Transverse colon (tissue), 4 donors: ENCODE measurements at regions not wholly inside any gene's neighbourhood (a gene's known extent, or its start where the extent isn't known, plus 50 kb on each side); places are given as distances from the start of the nearest gene placed in this dataset.

ENCODE experiments used
- DNase-seq: peaks from one replicate; pipeline ENCODE4 v3.0.0-alpha.2; 2019
- H3K27ac ChIP-seq, 4 donors: fragments of 200-600 bp; sonication (generic); 2 replicates each; pipeline ENCODE4 v1.5.1; 2016 to 2018; ENCODE audit warnings: inconsistent platforms in 4 of 4
- H3K27me3 ChIP-seq: fragments of 200-600 bp; sonication (generic); 2 replicates; pipeline ENCODE4 v1.5.1; 2017; ENCODE audit warnings: inconsistent platforms
- H3K36me3 ChIP-seq, 4 donors: fragments of 200-600 bp; sonication (generic); 2 replicates each; pipeline ENCODE4 v1.5.1; 2017 to 2019; ENCODE audit warnings: inconsistent platforms in 4 of 4
- H3K4me1 ChIP-seq, 4 donors: fragments of 200-600 bp; sonication (generic); 2 replicates each; pipeline ENCODE4 v1.5.1; 2017 to 2020; ENCODE audit warnings: inconsistent platforms in 4 of 4
- H3K4me3 ChIP-seq, 4 donors: fragments of 200-600 bp; sonication (generic); 1 replicate in 1 of 4; 2 replicates in 3 of 4; pipeline versions ENCODE4 v1.5.1 to v1.6.1; 2017 to 2019; ENCODE audit warnings: inconsistent platforms in 4 of 4
- H3K9me3 ChIP-seq, 2 donors: fragments of 200-600 bp; sonication (generic); 2 replicates each; pipeline ENCODE4 v1.5.1; 2017 to 2019; ENCODE audit warnings: inconsistent platforms in 2 of 2
- EP300 ChIP-seq: sonication (generic); formaldehyde crosslinking; IDR thresholded peaks from one replicate; pipeline ENCODE4 v1.6.1; 2017; ENCODE audit warnings: antibody characterized with exemption, low read depth
- POLR2A ChIP-seq: fragments of 450-650 bp; IDR thresholded peaks from one replicate; pipeline ENCODE4 v1.6.1; 2016; ENCODE audit warnings: antibody characterized with exemption, mild to moderate bottlenecking, moderate library complexity
- POLR2AphosphoS5 ChIP-seq, 3 donors: sonication (generic); formaldehyde crosslinking; IDR thresholded peaks; one replicate each; pipeline ENCODE4 v1.6.1; 2016; ENCODE audit warnings: antibody characterized with exemption in 3 of 3
- WGBS, 2 donors: methylation state at CpG; one replicate each; pipeline ENCODE4 v1.1.5; 2018; ENCODE audit warnings: low coverage in 1 of 2; 5-methylcytosine and 5-hydroxymethylcytosine counted together
- in situ Hi-C, 4 donors: fragments of 200-750 bp; cut with MboI; loops; one replicate each; pipeline versions ENCODE4 v1.15.0 to v1.15.1; 2017; ENCODE audit warnings: low sequenced_read_pairs in 3 of 4, low pct_ligation_motif_present in 1 of 4, low pct_unique_long_range_greater_than_20kb in 1 of 4
- intact Hi-C: fragments of 100-400 bp; cut with DNase I; formaldehyde crosslinking; loops from one replicate; pipeline ENCODE4 v1.15.1; 2023; ENCODE audit warnings: low total_unique reads
- TF ChIP-seq, protein P1 (sequence below), 5 experiments: fragments of 200-600 bp in 3 of 5; fragments of 450-650 bp in 2 of 5; sonication (generic) in 3 of 5; IDR thresholded peaks; 1 replicate in 2 of 5; 2 replicates in 3 of 5; pipeline ENCODE4 v1.5.1; 2016 to 2017; ENCODE audit warnings: antibody characterized with exemption in 5 of 5, inconsistent platforms in 3 of 5, mild to moderate bottlenecking in 2 of 5, moderate library complexity in 1 of 5

DNA sequence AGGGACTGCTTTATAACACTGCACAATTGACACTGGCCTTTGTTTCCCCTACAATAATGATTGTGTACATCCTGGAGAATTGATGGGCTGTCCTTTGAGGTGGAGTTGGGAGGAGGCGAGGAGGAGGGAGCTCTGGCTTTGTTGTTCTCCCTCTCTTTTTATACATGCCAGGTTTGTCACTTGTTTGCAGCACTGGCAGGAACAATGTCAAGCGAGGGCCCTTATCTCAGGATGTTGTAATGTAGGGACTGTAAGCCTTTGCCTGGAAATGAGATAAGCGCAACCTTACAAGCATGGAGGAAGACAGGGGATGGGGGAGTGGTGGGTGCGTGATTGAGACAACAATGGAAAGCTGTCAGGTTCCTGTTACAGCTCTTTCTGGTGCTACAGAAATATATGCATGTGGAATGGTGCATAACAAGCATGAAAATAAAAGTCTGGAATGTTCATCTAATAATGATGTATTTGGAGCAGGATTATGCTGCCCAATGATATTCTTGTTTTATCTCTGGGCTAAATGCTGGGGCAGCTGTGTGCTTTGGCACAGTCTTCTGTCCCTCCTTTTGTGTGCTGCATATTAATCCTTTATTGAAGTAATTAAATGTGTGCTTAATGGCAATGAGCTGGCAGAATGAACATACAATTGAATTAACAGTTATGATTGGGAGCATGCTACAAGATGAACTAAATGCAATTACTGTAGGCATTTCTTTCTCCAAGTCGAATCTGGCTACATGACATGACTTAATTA lies 294.4 kb downstream of the GPAT3 start:
- Histone ChIP-seq H3K27me3 (no peaks in the 10 kb centered on the region), H3K4me1 (no peaks in the 10 kb centered on the region), H3K27ac (no peak overlapping the region), H3K36me3 (no peaks in the 10 kb centered on the region), H3K9me3 (no peaks in the 10 kb centered on the region), H3K4me3 (no peak overlapping the region)
- in situ Hi-C loops (no loop called here), intact Hi-C loops (no loop called here)
- WGBS, 2 donors, result 50 to 55% methylated on average over 3 to 5 of the region's 5 CpGs
- TF ChIP-seq, protein P1, sequence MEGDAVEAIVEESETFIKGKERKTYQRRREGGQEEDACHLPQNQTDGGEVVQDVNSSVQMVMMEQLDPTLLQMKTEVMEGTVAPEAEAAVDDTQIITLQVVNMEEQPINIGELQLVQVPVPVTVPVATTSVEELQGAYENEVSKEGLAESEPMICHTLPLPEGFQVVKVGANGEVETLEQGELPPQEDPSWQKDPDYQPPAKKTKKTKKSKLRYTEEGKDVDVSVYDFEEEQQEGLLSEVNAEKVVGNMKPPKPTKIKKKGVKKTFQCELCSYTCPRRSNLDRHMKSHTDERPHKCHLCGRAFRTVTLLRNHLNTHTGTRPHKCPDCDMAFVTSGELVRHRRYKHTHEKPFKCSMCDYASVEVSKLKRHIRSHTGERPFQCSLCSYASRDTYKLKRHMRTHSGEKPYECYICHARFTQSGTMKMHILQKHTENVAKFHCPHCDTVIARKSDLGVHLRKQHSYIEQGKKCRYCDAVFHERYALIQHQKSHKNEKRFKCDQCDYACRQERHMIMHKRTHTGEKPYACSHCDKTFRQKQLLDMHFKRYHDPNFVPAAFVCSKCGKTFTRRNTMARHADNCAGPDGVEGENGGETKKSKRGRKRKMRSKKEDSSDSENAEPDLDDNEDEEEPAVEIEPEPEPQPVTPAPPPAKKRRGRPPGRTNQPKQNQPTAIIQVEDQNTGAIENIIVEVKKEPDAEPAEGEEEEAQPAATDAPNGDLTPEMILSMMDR (IDR thresholded peaks at IDR 0.05), result no peak
- TF ChIP-seq POLR2AphosphoS5 (IDR thresholded peaks at IDR 0.05) (no peak), POLR2A (no peak), EP300 (no peak)
- DNase-seq, result no peak

DNA sequence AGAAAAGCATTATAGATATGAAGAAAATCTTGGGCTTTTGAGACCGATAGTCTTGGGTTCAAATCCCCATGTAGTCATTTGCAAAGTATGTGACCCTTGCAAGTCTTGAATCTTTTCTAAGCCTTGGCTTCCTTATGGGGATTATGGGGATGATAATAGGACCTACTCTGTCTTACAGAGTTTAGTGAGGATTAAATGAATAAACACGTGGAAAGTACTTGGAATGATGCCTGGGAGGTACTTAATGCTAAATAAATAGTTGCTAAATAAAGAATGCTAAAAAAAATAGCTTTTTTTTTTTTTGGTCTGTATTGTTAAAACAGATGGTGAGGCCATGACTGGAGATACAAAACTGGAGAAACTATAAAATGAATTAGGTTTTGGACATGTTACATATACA lies 292.7 kb downstream of the GPAT3 start:
- whole genome bisulfite sequencing, 2 donors, result 42 to 45% methylated on average over 2 of the region's 2 CpGs
- TF ChIP-seq POLR2A (no peak), POLR2AphosphoS5 (IDR thresholded peaks at IDR 0.05) (no peak), EP300 (no peak)
- TF ChIP-seq, protein P1 (IDR thresholded peaks at IDR 0.05), result no peak
- H3K4me1 ChIP-seq, result no peaks in the 10 kb centered on the region
- H3K27ac ChIP-seq, result no peak overlapping the region
- no peaks in the 10 kb centered on the region for H3K36me3 ChIP-seq
- H3K9me3 ChIP-seq, result no peaks in the 10 kb centered on the region
- no peak for DNase-seq
- intact Hi-C loops (no loop called here), in situ Hi-C loops (no loop called here)
- H3K4me3 ChIP-seq, result no peak overlapping the region
- no peaks in the 10 kb centered on the region for H3K27me3 ChIP-seq

DNA sequence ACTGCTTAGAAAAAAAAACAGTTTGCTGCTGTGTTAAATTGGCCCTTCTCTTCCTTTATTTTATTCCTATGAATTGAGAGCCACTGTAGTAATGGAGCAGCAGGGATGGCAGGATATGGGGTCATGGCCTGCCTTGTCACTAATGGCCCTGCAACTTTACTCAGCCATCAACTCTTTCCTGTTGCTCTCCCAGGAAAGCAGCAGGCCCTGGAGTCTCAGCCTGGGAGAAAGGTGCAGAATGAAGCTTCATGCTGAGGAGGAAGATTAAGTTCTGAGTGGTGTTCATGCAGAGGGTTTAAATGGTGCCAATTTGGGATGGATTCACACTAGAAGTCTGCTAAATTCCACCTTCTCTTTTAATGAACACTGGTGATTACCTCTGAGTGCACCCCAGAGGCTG lies 285.6 kb downstream of the GPAT3 start:
- DNase-seq, result no peak
- H3K36me3 ChIP-seq, result no peaks in the 10 kb centered on the region
- in situ Hi-C loops, result no loop called here
- no peaks in the 10 kb centered on the region for H3K27me3 ChIP-seq
- H3K4me1 ChIP-seq, result no peaks in the 10 kb centered on the region
- intact Hi-C loops, result no loop called here
- H3K9me3 ChIP-seq, result peaks cover 7 to 9% of the 10 kb centered on the region in 2 donors
- H3K4me3 ChIP-seq, result no peak overlapping the region
- TF ChIP-seq, protein P1 (IDR thresholded peaks at IDR 0.05), result no peak
- no peak for TF ChIP-seq POLR2AphosphoS5 (IDR thresholded peaks at IDR 0.05)
- TF ChIP-seq EP300, result no peak
- TF ChIP-seq POLR2A, result no peak
- H3K27ac ChIP-seq, result no peak overlapping the region

DNA sequence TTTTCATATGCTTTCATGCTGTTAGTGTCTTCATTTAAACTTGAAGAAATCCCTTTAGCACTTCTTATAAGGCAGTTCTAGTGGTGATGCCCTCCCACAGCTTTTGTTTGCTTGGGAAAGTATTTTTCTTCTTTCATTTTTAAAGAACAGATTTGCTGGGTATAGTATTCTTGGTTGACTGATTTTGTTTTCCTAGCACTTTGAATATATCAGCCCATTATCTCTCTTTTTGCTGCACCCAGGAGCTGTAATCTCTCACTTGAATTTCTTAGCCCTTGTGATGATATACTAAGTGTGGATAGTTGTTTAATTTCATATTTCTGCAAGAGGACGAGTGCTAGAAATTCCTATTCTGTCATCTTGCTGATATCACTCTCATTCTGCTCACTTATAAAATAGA lies 283.7 kb downstream of the GPAT3 start:
- no peaks in the 10 kb centered on the region for H3K4me1 ChIP-seq
- 57 to 70% methylated on average over 1 of the region's 1 CpG for WGBS, 2 donors
- no peak overlapping the region for H3K27ac ChIP-seq
- DNase-seq, result no peak
- H3K9me3 ChIP-seq, result peaks cover 7 to 9% of the 10 kb centered on the region in 2 donors
- intact Hi-C loops (no loop called here), in situ Hi-C loops (no loop called here)
- H3K36me3 ChIP-seq, result no peaks in the 10 kb centered on the region
- no peak overlapping the region for H3K4me3 ChIP-seq
- no peaks in the 10 kb centered on the region for H3K27me3 ChIP-seq
- TF ChIP-seq POLR2AphosphoS5 (IDR thresholded peaks at IDR 0.05) (no peak), POLR2A (no peak), EP300 (no peak)
- TF ChIP-seq, protein P1 (IDR thresholded peaks at IDR 0.05), result no peak
